KMS-11 (cell line): ENCODE measurements at regions not wholly inside any gene's neighbourhood (a gene's known extent, or its start where the extent isn't known, plus 50 kb on each side); places are given as distances from the start of the nearest gene placed in this dataset.
"Not testable (repeated sequence)": the region's sequence is repeated elsewhere in the genome, so short reads cannot be mapped to it uniquely, and the experiment has no call there.

Experiments used
- H2AFZ ChIP-seq: fragments of 200-600 bp; sonication (generic); 2 replicates; pipeline ENCODE4 v1.6.1; 2016; ENCODE audit warnings: antibody characterized with exemption, mixed run types, low read depth
- H3K27ac ChIP-seq: fragments of 200-600 bp; sonication (generic); 2 replicates; pipeline ENCODE4 v1.6.1; 2016; ENCODE audit warnings: mild to moderate bottlenecking, mixed run types
- H3K27me3 ChIP-seq: fragments of 200-600 bp; sonication (generic); 2 replicates; pipeline ENCODE4 v1.6.1; 2017; ENCODE audit warnings: mild to moderate bottlenecking, low read depth, mixed run types, moderate library complexity; ENCODE audit not compliant: insufficient read depth
- H3K36me3 ChIP-seq: fragments of 200-600 bp; sonication (generic); 2 replicates; pipeline ENCODE4 v1.6.1; 2017; ENCODE audit warnings: mild to moderate bottlenecking, mixed run types; ENCODE audit not compliant: insufficient read depth
- H3K4me1 ChIP-seq: fragments of 200-600 bp; sonication (generic); 2 replicates; pipeline ENCODE4 v1.6.1; 2016; ENCODE audit warnings: mild to moderate bottlenecking, low read depth, mixed run types; ENCODE audit not compliant: poor library complexity, severe bottlenecking
- H3K4me2 ChIP-seq: fragments of 200-600 bp; sonication (generic); 2 replicates; pipeline ENCODE4 v1.7.0; 2016; ENCODE audit warnings: mild to moderate bottlenecking, mixed run types
- H3K4me3 ChIP-seq: fragments of 200-600 bp; sonication (generic); IDR thresholded peaks from 2 replicates; pipeline ENCODE4 v1.6.1; 2017; ENCODE audit warnings: low read depth, low read length, mixed read lengths; ENCODE audit not compliant: insufficient read depth
- H3K79me2 ChIP-seq: fragments of 200-600 bp; sonication (generic); 2 replicates; pipeline ENCODE4 v1.6.1; 2016; ENCODE audit warnings: low read depth, mixed run types; ENCODE audit not compliant: insufficient read depth
- H3K9ac ChIP-seq: fragments of 200-600 bp; sonication (generic); 2 replicates; pipeline ENCODE4 v1.6.1; 2016; ENCODE audit warnings: mild to moderate bottlenecking, mixed run types
- H4K20me1 ChIP-seq: fragments of 200-600 bp; sonication (generic); 2 replicates; pipeline ENCODE4 v1.6.1; 2016; ENCODE audit warnings: mild to moderate bottlenecking, mixed run types; ENCODE audit not compliant: insufficient read depth

- H3K27ac ChIP-seq, H3K4me1 ChIP-seq: not testable (repeated sequence)
- peaks cover 29% of the 10 kb centered on the region; the same call in 1 of the 2 replicates for H3K27me3 ChIP-seq
Observed at GRCh38 chr16:29297809-29298177, 108.7 kb downstream of the NPIPB11 start.

GRCh38 chr16:29297144-29297808, 109.2 kb downstream of the NPIPB11 start:
- H3K27ac ChIP-seq, H3K4me2 ChIP-seq, H3K36me3 ChIP-seq, H3K4me1 ChIP-seq, H3K4me3 ChIP-seq, H4K20me1 ChIP-seq, H2AFZ ChIP-seq, H3K9ac ChIP-seq, H3K79me2 ChIP-seq: not testable (repeated sequence)
- H3K27me3 ChIP-seq: peaks cover 29% of the 10 kb centered on the region; the same call in 1 of the 2 replicates

More at GRCh38 chr16:29297809-29298177, 108.7 kb downstream of the NPIPB11 start:
- H3K9ac ChIP-seq, H2AFZ ChIP-seq, H3K4me3 ChIP-seq, H3K79me2 ChIP-seq, H3K36me3 ChIP-seq, H4K20me1 ChIP-seq, H3K4me2 ChIP-seq: not testable (repeated sequence)

- H3K27me3 ChIP-seq: peaks cover 37% of the 10 kb centered on the region; the same call in 1 of the 2 replicates
- not testable (repeated sequence) for H3K79me2 ChIP-seq, H4K20me1 ChIP-seq, H3K36me3 ChIP-seq, H3K4me3 ChIP-seq, H3K9ac ChIP-seq, H3K27ac ChIP-seq, H2AFZ ChIP-seq, H3K4me1 ChIP-seq, H3K4me2 ChIP-seq
Observed at GRCh38 chr16:29296176-29296575, 110.3 kb downstream of the NPIPB11 start.

- H3K79me2 ChIP-seq, H4K20me1 ChIP-seq, H3K9ac ChIP-seq, H2AFZ ChIP-seq, H3K4me1 ChIP-seq, H3K4me3 ChIP-seq, H3K36me3 ChIP-seq, H3K4me2 ChIP-seq, H3K27ac ChIP-seq: not testable (repeated sequence)
- H3K27me3 ChIP-seq: peaks cover 42% of the 10 kb centered on the region
Observed at GRCh38 chr16:29294951-29295795, 111.3 kb downstream of the NPIPB11 start.

GRCh38 chr16:29294400-29294933, 112.0 kb downstream of the NPIPB11 start:
- H3K27ac ChIP-seq, H4K20me1 ChIP-seq, H2AFZ ChIP-seq, H3K4me3 ChIP-seq, H3K9ac ChIP-seq, H3K4me2 ChIP-seq, H3K79me2 ChIP-seq, H3K4me1 ChIP-seq, H3K36me3 ChIP-seq: not testable (repeated sequence)
- H3K27me3 ChIP-seq: peaks cover 44% of the 10 kb centered on the region

GRCh38 chr16:29293545-29293944, 113.0 kb downstream of the NPIPB11 start:
- not testable (repeated sequence) for H4K20me1 ChIP-seq, H3K36me3 ChIP-seq, H2AFZ ChIP-seq, H3K4me1 ChIP-seq, H3K4me3 ChIP-seq, H3K27ac ChIP-seq, H3K4me2 ChIP-seq, H3K79me2 ChIP-seq, H3K9ac ChIP-seq
- peaks cover 52% of the 10 kb centered on the region for H3K27me3 ChIP-seq

GRCh38 chr16:29292952-29293471, 113.5 kb downstream of the NPIPB11 start:
- not testable (repeated sequence) for H3K4me1 ChIP-seq, H3K79me2 ChIP-seq, H4K20me1 ChIP-seq, H3K36me3 ChIP-seq, H3K9ac ChIP-seq, H3K4me2 ChIP-seq, H2AFZ ChIP-seq, H3K4me3 ChIP-seq, H3K27ac ChIP-seq
- peaks cover 54% of the 10 kb centered on the region for H3K27me3 ChIP-seq

GRCh38 chr16:29291329-29292271, 114.9 kb downstream of the NPIPB11 start:
- H3K4me3 ChIP-seq, H3K9ac ChIP-seq, H3K4me2 ChIP-seq, H3K36me3 ChIP-seq, H4K20me1 ChIP-seq, H2AFZ ChIP-seq, H3K27ac ChIP-seq, H3K79me2 ChIP-seq, H3K4me1 ChIP-seq: not testable (repeated sequence)
- peaks cover 57% of the 10 kb centered on the region for H3K27me3 ChIP-seq
